ENCODE measurements at regions not wholly inside any gene's neighbourhood (a gene's known extent, or its start where the extent isn't known, plus 50 kb on each side); places are given as distances from the start of the nearest gene placed in this dataset.

- TF ChIP-seq POLR2A (IDR thresholded peaks at IDR 0.05) (no peak), CTCF (IDR thresholded peaks at IDR 0.05) (no peak)
These were observed 139.5 kb upstream of the PKDCC start for GRCh38 chr2:41908349-41908748.

Measured in esophagus squamous epithelium (tissue), 4 donors.